Aorta (tissue), 5 donors: ENCODE measurements at regions not wholly inside any gene's neighbourhood (a gene's known extent, or its start where the extent isn't known, plus 50 kb on each side); places are given as distances from the start of the nearest gene placed in this dataset.

Experiments
- ATAC-seq: fragments of 200-7000 bp; cut with Tn5 transposase; one replicate; pipeline ENCODE4 v1.9.1; 2022; ENCODE audit warnings: moderate library complexity; ENCODE audit not compliant: low FRiP score
- DNase-seq, 2 donors: peaks; one replicate each; pipeline ENCODE4 v3.0.0-alpha.2; 2020
- H3K27ac ChIP-seq, 2 donors: one replicate each; pipeline ENCODE4 v1.5.1; 2013; ENCODE audit warnings: low read length in 2 of 2, mild to moderate bottlenecking in 2 of 2, moderate library complexity in 2 of 2, control low read depth in 1 of 2, inconsistent platforms in 1 of 2, low read depth in 1 of 2
- H3K27me3 ChIP-seq, 2 donors: one replicate each; pipeline ENCODE4 v1.6.1; 2013; ENCODE audit warnings: control low read depth in 1 of 2, low read length in 1 of 2, mild to moderate bottlenecking in 1 of 2, moderate library complexity in 1 of 2; ENCODE audit not compliant: insufficient read depth in 2 of 2, control insufficient read depth in 1 of 2
- H3K36me3 ChIP-seq, 2 donors: one replicate each; pipeline ENCODE4 v1.6.1; 2013; ENCODE audit warnings: control low read depth in 1 of 2, low read length in 1 of 2, mild to moderate bottlenecking in 1 of 2; ENCODE audit not compliant: insufficient read depth in 2 of 2, control insufficient read depth in 1 of 2
- H3K4me1 ChIP-seq, 2 donors: one replicate each; pipeline ENCODE4 v1.6.1; 2013; ENCODE audit warnings: low read length in 2 of 2, control low read depth in 1 of 2, mild to moderate bottlenecking in 1 of 2, moderate library complexity in 1 of 2; ENCODE audit not compliant: insufficient read depth in 2 of 2, control insufficient read depth in 1 of 2
- H3K4me3 ChIP-seq, 2 donors: one replicate each; pipeline ENCODE4 v1.5.1; 2013; ENCODE audit warnings: low read length in 2 of 2, control low read depth in 1 of 2, mild to moderate bottlenecking in 1 of 2
- H3K9me3 ChIP-seq: one replicate; pipeline ENCODE4 v1.6.1; 2013; ENCODE audit warnings: mild to moderate bottlenecking, low read length; ENCODE audit not compliant: control insufficient read depth
- WGBS, 2 donors: extraction: QIAGEN DNeasy Blood & Tissue Kit; methylation state at CpG; one replicate each; pipeline ENCODE4 v1.1.7; 2013; 5-methylcytosine and 5-hydroxymethylcytosine counted together
- intact Hi-C, 2 donors: fragments of 100-400 bp; cut with DNase I; formaldehyde crosslinking; loops; one replicate each; pipeline versions ENCODE4 v1.14.2 to v1.15.0; 2022
- donor health status: healthy with polysubstance abuse.
- donor health status: Bipolar disorder and iron deficiency.
- donor health status: DM: no; HTN: no; CAD: no.
- donor health status: DM: no; HTN: no; CAD: no.
- donor health status: DM: yes; HTN: yes; CAD: no.

DNA sequence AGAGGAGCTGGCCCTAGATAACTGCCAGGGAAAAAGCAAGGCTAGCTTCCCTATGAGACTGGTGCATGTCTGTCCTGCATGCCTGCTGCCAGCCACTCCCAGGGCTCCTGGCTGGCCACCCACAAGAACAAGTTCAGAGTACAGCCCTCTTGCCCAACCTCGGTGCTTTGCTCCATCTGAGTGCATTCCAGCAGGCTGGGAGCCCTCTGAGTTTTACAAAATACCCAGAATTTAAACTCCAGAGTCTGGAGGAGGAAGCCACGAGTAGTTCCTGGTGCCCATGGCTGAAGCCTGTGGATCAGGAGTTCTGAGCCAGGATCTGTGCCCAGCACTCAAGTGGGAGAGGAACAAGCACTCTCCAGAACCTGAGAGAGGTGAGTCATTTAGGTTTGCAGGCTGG lies 111.6 kb downstream of the MAGEE2 start:
- H3K4me3 ChIP-seq = no peak overlapping the region
- H3K36me3 ChIP-seq = no peaks in the 10 kb centered on the region
- H3K27me3 ChIP-seq = no peaks in the 10 kb centered on the region
- intact Hi-C loops = no loop called here
- peaks cover 4% of the 10 kb centered on the region for H3K9me3 ChIP-seq
- ATAC-seq (no peak), DNase-seq (no peak)
- no peak overlapping the region for H3K27ac ChIP-seq
- 33 to 82% methylated on average over 2 of the region's 2 CpGs for WGBS, 2 donors
- H3K4me1 ChIP-seq = no peaks in the 10 kb centered on the region

DNA sequence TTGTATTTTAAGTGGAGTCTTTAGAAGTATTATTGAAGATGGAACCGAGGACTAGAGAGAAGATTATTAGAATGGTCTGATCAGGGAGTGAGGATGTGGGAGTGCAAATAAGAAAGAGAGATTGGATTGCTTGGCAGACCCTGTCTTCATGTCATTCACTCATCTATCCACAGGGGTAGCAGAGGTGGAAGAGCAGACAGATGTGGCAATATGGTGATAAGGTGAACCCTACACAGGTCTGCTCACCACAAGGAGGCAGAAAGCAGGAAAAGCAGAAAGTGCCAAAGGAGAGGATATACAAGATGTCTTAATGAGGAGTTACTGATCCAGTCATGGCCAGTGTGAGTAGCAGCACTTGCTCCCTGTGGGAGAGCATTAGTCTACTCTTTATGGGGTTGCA lies 129.4 kb downstream of the MAGEE2 start:
- no peak overlapping the region for H3K4me3 ChIP-seq
- 81 to 92% methylated on average over 1 of the region's 1 CpG for WGBS, 2 donors
- DNase-seq (no peak), ATAC-seq (no peak)
- H3K9me3 ChIP-seq = no peaks in the 10 kb centered on the region
- H3K27ac ChIP-seq = no peak overlapping the region
- H3K27me3 ChIP-seq = no peaks in the 10 kb centered on the region
- H3K4me1 ChIP-seq = no peaks in the 10 kb centered on the region
- intact Hi-C loops = no loop called here
- no peaks in the 10 kb centered on the region for H3K36me3 ChIP-seq

DNA sequence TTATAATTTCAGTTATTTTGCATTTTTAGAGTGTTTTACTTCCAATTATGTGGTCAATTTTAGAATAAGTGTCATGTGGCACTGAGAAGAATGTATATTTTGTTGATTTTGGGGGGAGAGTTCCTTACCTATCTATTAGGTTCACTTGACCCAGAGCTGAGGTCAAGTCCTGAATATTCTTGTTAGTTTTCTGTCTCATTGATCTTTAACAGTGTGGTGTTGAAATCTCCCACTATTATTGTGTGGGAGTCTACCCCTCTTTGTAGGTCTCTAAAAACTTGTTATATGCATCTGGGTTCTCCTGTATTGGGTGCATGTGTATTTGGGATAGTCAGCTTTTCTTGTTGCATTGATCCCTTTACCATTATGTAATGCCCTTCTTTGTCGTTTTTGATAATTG lies 127.0 kb upstream of the ZDHHC15 start:
- ATAC-seq (no peak), DNase-seq (no peak)
- no peaks in the 10 kb centered on the region for H3K4me1 ChIP-seq
- no peak overlapping the region for H3K27ac ChIP-seq
- 72 to 82% methylated on average over 1 of the region's 1 CpG for WGBS, 2 donors
- no peak overlapping the region for H3K4me3 ChIP-seq
- H3K9me3 ChIP-seq = peaks cover 3% of the 10 kb centered on the region
- H3K27me3 ChIP-seq = no peaks in the 10 kb centered on the region
- intact Hi-C loops = no loop called here
- H3K36me3 ChIP-seq = no peaks in the 10 kb centered on the region

DNA sequence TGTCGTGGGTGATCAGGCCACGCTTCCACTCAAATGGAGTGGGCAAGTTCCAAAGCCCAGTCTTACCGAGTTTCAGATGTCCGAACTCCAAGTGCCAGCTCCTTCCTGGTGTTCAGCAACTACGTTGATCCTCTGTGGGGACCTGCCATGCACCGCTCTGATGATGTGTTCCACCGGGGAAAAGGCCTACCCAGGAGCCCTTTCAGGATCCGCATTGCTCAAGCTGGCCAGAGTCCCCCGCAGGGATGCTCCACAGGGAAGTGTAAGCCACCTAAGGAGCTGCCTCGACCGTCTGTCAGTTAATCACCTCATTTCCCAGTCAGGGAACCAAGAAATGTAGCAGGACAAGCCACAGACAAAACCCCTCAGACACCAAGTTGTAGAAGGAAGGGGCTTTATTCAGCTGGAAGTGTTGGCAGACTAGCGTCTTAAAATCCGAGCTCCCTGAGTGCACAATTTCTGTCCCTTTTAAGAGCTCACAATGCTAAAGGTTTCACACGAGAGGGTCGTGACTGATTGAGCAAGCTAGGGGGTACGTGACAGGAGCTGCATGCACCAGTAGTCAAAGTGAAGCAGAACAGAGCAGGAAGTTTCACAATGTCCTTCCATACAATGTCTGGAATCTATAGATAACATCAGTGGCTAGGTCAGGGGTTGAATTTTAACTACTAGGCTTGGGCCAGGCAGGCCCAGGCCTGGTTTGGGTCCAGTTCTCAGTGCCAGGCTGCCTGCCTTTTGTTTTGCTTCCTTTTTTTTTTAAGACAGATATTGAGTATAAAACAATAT lies 126.2 kb upstream of the ZDHHC15 start:
- WGBS, 2 donors = 72 to 88% methylated on average over 16 of the region's 16 CpGs
- peaks cover 3% of the 10 kb centered on the region for H3K9me3 ChIP-seq
- no peak overlapping the region for H3K4me3 ChIP-seq
- intact Hi-C loops = no loop called here
- no peaks in the 10 kb centered on the region for H3K27me3 ChIP-seq
- no peak for ATAC-seq
- H3K27ac ChIP-seq = no peak overlapping the region
- H3K36me3 ChIP-seq = no peaks in the 10 kb centered on the region
- no peak for DNase-seq
- H3K4me1 ChIP-seq = no peaks in the 10 kb centered on the region

DNA sequence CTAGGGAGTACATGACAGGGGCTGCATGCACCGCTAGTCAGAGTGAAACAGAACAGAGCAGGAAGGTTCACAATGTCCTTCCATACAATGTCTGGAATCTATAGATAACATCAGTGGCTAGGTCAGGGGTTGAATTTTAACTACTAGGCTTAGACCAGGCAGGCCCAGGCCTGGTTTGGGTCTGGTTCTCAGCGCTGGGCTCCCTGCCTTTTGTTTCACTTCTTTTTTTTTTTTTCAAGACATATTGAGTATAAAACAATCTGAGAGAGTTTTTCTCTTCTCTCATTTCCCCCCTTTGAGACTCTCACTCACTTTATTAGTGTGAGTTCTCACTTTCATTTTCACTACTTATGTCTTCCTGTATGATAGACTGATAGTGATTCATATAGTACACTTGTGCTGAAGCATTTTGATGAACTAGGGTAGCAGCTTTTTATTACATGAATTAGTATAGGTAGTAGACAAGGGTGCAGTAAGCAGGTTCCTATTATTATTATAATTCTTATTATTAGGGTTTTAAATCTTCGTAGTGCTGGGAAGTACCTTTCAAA lies 120.0 kb upstream of the ZDHHC15 start:
- DNase-seq = no peak

DNA sequence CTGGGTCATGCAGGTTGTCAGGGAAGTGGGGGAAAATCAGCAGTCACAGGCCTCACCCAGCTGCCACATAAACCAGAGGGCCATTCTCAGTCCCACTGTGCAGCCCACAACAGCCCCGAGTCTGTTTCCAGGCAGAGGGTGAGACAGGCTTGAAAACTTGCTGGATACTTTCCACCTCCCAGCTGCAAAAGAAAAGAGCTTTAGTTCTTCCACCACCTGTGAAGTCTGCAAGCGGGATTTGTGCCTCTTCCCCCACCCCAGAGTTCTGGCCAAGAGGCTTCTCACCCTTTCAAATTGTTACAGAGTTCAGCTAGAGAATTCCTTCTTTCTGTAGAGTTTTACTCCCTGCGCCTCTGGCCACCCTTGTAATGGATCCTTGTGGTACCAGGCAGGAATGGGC lies 115.5 kb upstream of the ZDHHC15 start:
- Histone ChIP-seq H3K4me1 (no peaks in the 10 kb centered on the region), H3K27ac (no peak overlapping the region), H3K36me3 (no peaks in the 10 kb centered on the region), H3K9me3 (no peaks in the 10 kb centered on the region), H3K27me3 (no peaks in the 10 kb centered on the region), H3K4me3 (no peak overlapping the region)
- ATAC-seq (no peak), DNase-seq (no peak)
- intact Hi-C loops = no loop called here
- 68 to 91% methylated on average over 3 of the region's 3 CpGs for WGBS, 2 donors

More for the DNA sequence above, 120.0 kb upstream of the ZDHHC15 start:
- Histone ChIP-seq H3K4me1 (no peaks in the 10 kb centered on the region), H3K4me3 (no peak overlapping the region), H3K27me3 (no peaks in the 10 kb centered on the region), H3K36me3 (no peaks in the 10 kb centered on the region), H3K27ac (no peak overlapping the region), H3K9me3 (no peaks in the 10 kb centered on the region)
- no peak for ATAC-seq
- intact Hi-C loops = no loop called here
- WGBS, 2 donors = 75 to 88% methylated on average over 3 of the region's 3 CpGs

DNA sequence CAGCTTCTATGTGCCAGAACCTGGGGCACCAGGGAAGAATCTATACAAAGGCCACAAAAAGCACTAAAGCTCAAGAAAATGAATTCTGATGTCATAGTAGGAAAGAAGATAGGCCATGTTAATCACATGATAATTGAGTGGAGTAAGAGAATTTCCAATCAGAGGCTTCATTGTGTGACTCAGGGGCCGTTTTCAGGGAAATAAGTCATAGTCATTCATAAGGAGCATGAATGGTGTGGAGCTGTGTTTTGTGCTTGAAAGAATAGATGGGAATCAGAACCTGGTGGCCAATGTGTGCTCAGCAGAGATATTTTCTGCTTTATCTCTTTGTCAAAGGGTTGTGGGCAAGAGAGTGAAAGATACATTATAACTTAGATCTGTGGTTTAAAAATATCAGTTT lies 102.4 kb upstream of the ZDHHC15 start:
- ATAC-seq = no peak

DNA sequence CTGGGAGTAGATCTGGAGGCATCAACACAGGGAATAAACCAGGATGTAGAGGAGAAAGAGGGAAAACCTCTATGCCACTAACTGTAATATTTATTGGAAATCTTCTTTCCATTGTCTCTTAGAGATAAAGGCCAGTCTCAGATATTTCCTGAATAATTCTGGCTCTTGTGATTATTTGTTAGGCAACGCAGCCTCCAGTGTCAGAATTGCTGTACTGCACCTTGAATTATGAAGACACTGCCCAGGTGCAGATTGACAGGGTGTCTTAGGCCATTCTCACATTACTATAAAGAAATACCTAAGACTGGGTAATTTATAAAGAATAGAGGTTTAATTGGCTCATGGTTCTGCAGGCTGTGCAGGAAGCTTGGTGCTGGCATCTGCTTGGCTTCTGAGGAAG lies 100.7 kb upstream of the ZDHHC15 start:
- H3K36me3 ChIP-seq = no peaks in the 10 kb centered on the region
- H3K9me3 ChIP-seq = no peaks in the 10 kb centered on the region
- DNase-seq (no peak), ATAC-seq (no peak)
- H3K4me3 ChIP-seq = no peak overlapping the region
- no peaks in the 10 kb centered on the region for H3K27me3 ChIP-seq
- 72 to 78% methylated on average over 1 of the region's 1 CpG for WGBS, 2 donors
- intact Hi-C loops = no loop called here
- no peak overlapping the region for H3K27ac ChIP-seq
- H3K4me1 ChIP-seq = no peaks in the 10 kb centered on the region

More for the DNA sequence above, 102.4 kb upstream of the ZDHHC15 start:
- Histone ChIP-seq H3K27me3 (no peaks in the 10 kb centered on the region), H3K36me3 (no peaks in the 10 kb centered on the region), H3K4me3 (no peak overlapping the region), H3K4me1 (no peaks in the 10 kb centered on the region), H3K27ac (no peak overlapping the region), H3K9me3 (no peaks in the 10 kb centered on the region)
- DNase-seq = no peak
- intact Hi-C loops = no loop called here
- 32 to 64% methylated on average over 1 of the region's 1 CpG for WGBS, 2 donors

DNA sequence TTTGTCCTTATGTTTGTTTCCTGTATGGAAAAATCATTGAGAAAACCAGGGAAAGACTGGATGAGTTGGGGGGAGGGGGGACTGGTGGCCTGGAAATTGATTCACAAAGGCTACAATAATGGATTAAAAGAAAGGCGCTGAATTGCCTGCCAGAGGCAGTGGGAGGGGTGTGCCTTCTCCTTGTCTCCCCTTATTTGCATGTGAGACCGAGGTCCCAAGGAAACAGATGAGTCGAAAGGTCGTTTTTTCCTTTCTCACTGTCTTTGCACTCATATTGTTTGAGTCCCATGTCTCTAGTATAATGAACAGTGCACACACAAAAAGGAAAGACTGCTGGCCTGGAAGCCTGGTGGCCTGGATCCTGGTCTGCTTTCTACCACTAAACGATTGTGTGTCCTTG lies 86.6 kb upstream of the ZDHHC15 start:
- Histone ChIP-seq H3K36me3 (no peaks in the 10 kb centered on the region), H3K4me3 (no peak overlapping the region), H3K27me3 (no peaks in the 10 kb centered on the region), H3K9me3 (no peaks in the 10 kb centered on the region), H3K27ac (no peak overlapping the region), H3K4me1 (no peaks in the 10 kb centered on the region)
- intact Hi-C loops = no loop called here
- no peak for DNase-seq
- ATAC-seq = no peak
- WGBS, 2 donors = 53 to 73% methylated on average over 5 of the region's 5 CpGs
